NCI-H774 (cell line): ENCODE measurements at regions not wholly inside any gene's neighbourhood (a gene's known extent, or its start where the extent isn't known, plus 50 kb on each side); places are given as distances from the start of the nearest gene placed in this dataset.

Experiments used
- DNase-seq: peaks from one replicate; lab custom pipeline; 2025; lab: John Stamatoyannopoulos, UW

- DNase-seq, result no peak
These were observed 674.1 kb downstream of the SUCLG1 start for GRCh38 chr2:83784947-83785346.

GRCh38 chr2:83784315-83784714, 674.8 kb downstream of the SUCLG1 start:
- no peak for DNase-seq

- no peak for DNase-seq
These were observed 677.0 kb downstream of the SUCLG1 start for GRCh38 chr2:83782122-83782521.

- DNase-seq, result no peak
These were observed 694.6 kb downstream of the SUCLG1 start for GRCh38 chr2:83764447-83765005.

- DNase-seq, result no peak
These were observed 701.8 kb downstream of the SUCLG1 start for GRCh38 chr2:83757329-83757728.

- no peak for DNase-seq
These were observed 702.9 kb downstream of the SUCLG1 start for GRCh38 chr2:83756219-83756618.

GRCh38 chr2:83747141-83747540, 711.9 kb downstream of the SUCLG1 start:
- DNase-seq, result no peak

GRCh38 chr2:83744855-83745254, 714.2 kb downstream of the SUCLG1 start:
- no peak for DNase-seq

- no peak for DNase-seq
These were observed 716.8 kb downstream of the SUCLG1 start for GRCh38 chr2:83742117-83742782.

GRCh38 chr2:83730223-83730622, 728.9 kb downstream of the SUCLG1 start:
- no peak for DNase-seq

- DNase-seq, result no peak
These were observed 733.3 kb downstream of the SUCLG1 start for GRCh38 chr2:83725735-83726134.

GRCh38 chr2:83705146-83705545, 753.9 kb downstream of the SUCLG1 start:
- no peak for DNase-seq

GRCh38 chr2:83703598-83703997, 755.5 kb downstream of the SUCLG1 start:
- no peak for DNase-seq

- DNase-seq, result no peak
These were observed 762.2 kb downstream of the SUCLG1 start for GRCh38 chr2:83696838-83697237.

GRCh38 chr2:83695530-83695929, 763.5 kb downstream of the SUCLG1 start:
- no peak for DNase-seq

GRCh38 chr2:83695037-83695436, 764.0 kb downstream of the SUCLG1 start:
- no peak for DNase-seq

- DNase-seq, result no peak
These were observed 769.7 kb downstream of the SUCLG1 start for GRCh38 chr2:83689402-83689801.

- DNase-seq, result no peak
These were observed 772.2 kb downstream of the SUCLG1 start for GRCh38 chr2:83686863-83687262.

GRCh38 chr2:83674050-83674449, 785.0 kb downstream of the SUCLG1 start:
- no peak for DNase-seq

- DNase-seq, result no peak
These were observed 793.2 kb downstream of the SUCLG1 start for GRCh38 chr2:83665894-83666293.

- DNase-seq, result no peak
These were observed 793.9 kb downstream of the SUCLG1 start for GRCh38 chr2:83665154-83665553.

- DNase-seq, result no peak
These were observed 797.4 kb downstream of the SUCLG1 start for GRCh38 chr2:83661711-83662110.

- DNase-seq, result no peak
These were observed 804.9 kb downstream of the SUCLG1 start for GRCh38 chr2:83654091-83654611.

GRCh38 chr2:83650898-83651297, 808.2 kb downstream of the SUCLG1 start:
- DNase-seq, result no peak
